IPS-18a (cell line): ENCODE measurements at regions not wholly inside any gene's neighbourhood (a gene's known extent, or its start where the extent isn't known, plus 50 kb on each side); places are given as distances from the start of the nearest gene placed in this dataset.
A peak's percentile ranks its signal among the peaks of the same experiment; 100 is the strongest.

ENCODE experiments used
- H3K27ac ChIP-seq: one replicate; pipeline ENCODE4 v1.5.1; 2013; ENCODE audit warnings: low read length
- H3K27me3 ChIP-seq: one replicate; pipeline ENCODE4 v1.6.1; 2013; ENCODE audit warnings: mild to moderate bottlenecking, low read length; ENCODE audit not compliant: control insufficient read depth, insufficient read depth
- H3K36me3 ChIP-seq: one replicate; pipeline ENCODE4 v1.6.1; 2013; ENCODE audit warnings: low read depth, low read length; ENCODE audit not compliant: control insufficient read depth
- H3K4me1 ChIP-seq: one replicate; pipeline ENCODE4 v1.6.1; 2013; ENCODE audit warnings: low read depth, low read length; ENCODE audit not compliant: control insufficient read depth
- H3K4me3 ChIP-seq: one replicate; pipeline ENCODE4 v1.5.1; 2013; ENCODE audit warnings: low read length
- H3K9ac ChIP-seq: one replicate; pipeline ENCODE4 v1.6.1; 2013; ENCODE audit warnings: mild to moderate bottlenecking, low read length, moderate library complexity
- H3K9me3 ChIP-seq: one replicate; pipeline ENCODE4 v1.6.1; 2013; ENCODE audit warnings: low read depth, low read length; ENCODE audit not compliant: control insufficient read depth

- Histone ChIP-seq H3K27me3 (no peaks in the 10 kb centered on the region), H3K4me1 (no peaks in the 10 kb centered on the region), H3K9me3 (no peaks in the 10 kb centered on the region), H3K9ac (no peak overlapping the region), H3K36me3 (no peaks in the 10 kb centered on the region), H3K4me3 (no peak overlapping the region), H3K27ac (no peak overlapping the region)
Measured at GRCh38 chr7:117951691-117952280, 78.5 kb upstream of the CTTNBP2 start.

GRCh38 chr7:117955046-117955445 lies 81.8 kb upstream of the CTTNBP2 start:
- Histone ChIP-seq H3K4me1 (no peaks in the 10 kb centered on the region), H3K9ac (no peak overlapping the region), H3K27ac (no peak overlapping the region), H3K36me3 (no peaks in the 10 kb centered on the region), H3K4me3 (no peak overlapping the region), H3K9me3 (no peaks in the 10 kb centered on the region), H3K27me3 (no peaks in the 10 kb centered on the region)

- Histone ChIP-seq H3K27me3 (no peaks in the 10 kb centered on the region), H3K9ac (no peak overlapping the region), H3K4me1 (peaks cover 39% of the 10 kb centered on the region), H3K27ac (no peak overlapping the region), H3K4me3 (no peak overlapping the region), H3K9me3 (no peaks in the 10 kb centered on the region), H3K36me3 (no peaks in the 10 kb centered on the region)
Measured at GRCh38 chr7:117960351-117960750, 87.1 kb upstream of the CTTNBP2 start.

- Histone ChIP-seq H3K36me3 (no peaks in the 10 kb centered on the region), H3K4me1 (peaks cover 39% of the 10 kb centered on the region), H3K27me3 (no peaks in the 10 kb centered on the region), H3K9ac (no peak overlapping the region), H3K27ac (peak overlapping the region; percentile 2), H3K4me3 (no peak overlapping the region), H3K9me3 (no peaks in the 10 kb centered on the region)
Measured at GRCh38 chr7:117961235-117961634, 88.0 kb upstream of the CTTNBP2 start.

GRCh38 chr7:117962366-117962994 lies 89.2 kb upstream of the CTTNBP2 start:
- peaks cover 39% of the 10 kb centered on the region for H3K4me1 ChIP-seq
- H3K4me3 ChIP-seq, result no peak overlapping the region
- H3K27me3 ChIP-seq, result no peaks in the 10 kb centered on the region
- no peak overlapping the region for H3K9ac ChIP-seq
- H3K9me3 ChIP-seq, result no peaks in the 10 kb centered on the region
- H3K36me3 ChIP-seq, result no peaks in the 10 kb centered on the region
- H3K27ac ChIP-seq, result no peak overlapping the region

GRCh38 chr7:117963264-117964197 lies 90.3 kb upstream of the CTTNBP2 start:
- H3K9ac ChIP-seq, result no peak overlapping the region
- H3K4me1 ChIP-seq, result peaks cover 39% of the 10 kb centered on the region
- H3K27me3 ChIP-seq, result no peaks in the 10 kb centered on the region
- H3K36me3 ChIP-seq, result no peaks in the 10 kb centered on the region
- no peak overlapping the region for H3K4me3 ChIP-seq
- no peak overlapping the region for H3K27ac ChIP-seq
- H3K9me3 ChIP-seq, result no peaks in the 10 kb centered on the region

GRCh38 chr7:117970801-117971200 lies 97.6 kb upstream of the CTTNBP2 start:
- no peaks in the 10 kb centered on the region for H3K27me3 ChIP-seq
- no peaks in the 10 kb centered on the region for H3K4me1 ChIP-seq
- H3K27ac ChIP-seq, result no peak overlapping the region
- no peak overlapping the region for H3K9ac ChIP-seq
- no peaks in the 10 kb centered on the region for H3K36me3 ChIP-seq
- no peaks in the 10 kb centered on the region for H3K9me3 ChIP-seq
- no peak overlapping the region for H3K4me3 ChIP-seq

- H3K4me1 ChIP-seq, result no peaks in the 10 kb centered on the region
- no peaks in the 10 kb centered on the region for H3K36me3 ChIP-seq
- no peaks in the 10 kb centered on the region for H3K27me3 ChIP-seq
- H3K4me3 ChIP-seq, result no peak overlapping the region
- no peak overlapping the region for H3K9ac ChIP-seq
- no peaks in the 10 kb centered on the region for H3K9me3 ChIP-seq
- H3K27ac ChIP-seq, result no peak overlapping the region
Measured at GRCh38 chr7:117971556-117972244, 98.5 kb upstream of the CTTNBP2 start.

GRCh38 chr7:117972606-117973005 lies 99.4 kb upstream of the CTTNBP2 start:
- Histone ChIP-seq H3K4me1 (no peaks in the 10 kb centered on the region), H3K9ac (no peak overlapping the region), H3K27ac (no peak overlapping the region), H3K9me3 (no peaks in the 10 kb centered on the region), H3K4me3 (no peak overlapping the region), H3K36me3 (no peaks in the 10 kb centered on the region), H3K27me3 (no peaks in the 10 kb centered on the region)

- Histone ChIP-seq H3K4me3 (no peak overlapping the region), H3K36me3 (no peaks in the 10 kb centered on the region), H3K9ac (no peak overlapping the region), H3K9me3 (no peaks in the 10 kb centered on the region), H3K27ac (no peak overlapping the region), H3K4me1 (no peaks in the 10 kb centered on the region), H3K27me3 (no peaks in the 10 kb centered on the region)
Measured at GRCh38 chr7:117973975-117974374, 100.7 kb upstream of the CTTNBP2 start.

- Histone ChIP-seq H3K4me3 (no peak overlapping the region), H3K27me3 (no peaks in the 10 kb centered on the region), H3K4me1 (no peaks in the 10 kb centered on the region), H3K9ac (no peak overlapping the region), H3K9me3 (no peaks in the 10 kb centered on the region), H3K36me3 (no peaks in the 10 kb centered on the region), H3K27ac (no peak overlapping the region)
Measured at GRCh38 chr7:117974891-117975290, 101.7 kb upstream of the CTTNBP2 start.
